Fibroblast of the aortic adventitia (primary cell): ENCODE measurements at regions not wholly inside any gene's neighbourhood (a gene's known extent, or its start where the extent isn't known, plus 50 kb on each side); places are given as distances from the start of the nearest gene placed in this dataset.

Experiments
- DNase-seq: peaks from one replicate; pipeline ENCODE4 v3.0.0-alpha.2; 2010; ENCODE audit warnings: low read depth
- H3K4me3 ChIP-seq: 2 replicates; pipeline ENCODE4 v1.5.1; 2011; ENCODE audit warnings: low read depth, mild to moderate bottlenecking, control low read depth, low read length, moderate library complexity
- CTCF ChIP-seq: IDR thresholded peaks from 2 replicates; pipeline ENCODE4 v1.5.1; 2011; ENCODE audit warnings: mild to moderate bottlenecking, low read length, control low read depth, inconsistent platforms; ENCODE audit not compliant: insufficient read depth

- no peak overlapping the region for H3K4me3 ChIP-seq
- DNase-seq, result no peak
- TF ChIP-seq CTCF, result no peak
These were observed 76.8 kb upstream of the TMEM164 start for GRCh38 chrX:109926118-109926517.

GRCh38 chrX:109926743-109927662 is 75.9 kb upstream of the TMEM164 start:
- no peak for DNase-seq

GRCh38 chrX:109927663-109928273 is 75.1 kb upstream of the TMEM164 start:
- no peak for TF ChIP-seq CTCF
- no peak for DNase-seq
- H3K4me3 ChIP-seq, result no peak overlapping the region

More at GRCh38 chrX:109926743-109927662, 75.9 kb upstream of the TMEM164 start:
- no peak for TF ChIP-seq CTCF
- no peak overlapping the region for H3K4me3 ChIP-seq

GRCh38 chrX:109928596-109929335 is 74.1 kb upstream of the TMEM164 start:
- TF ChIP-seq CTCF, result no peak
- no peak overlapping the region for H3K4me3 ChIP-seq
- no peak for DNase-seq

- no peak overlapping the region for H3K4me3 ChIP-seq
- no peak for TF ChIP-seq CTCF
- no peak for DNase-seq
These were observed 71.2 kb upstream of the TMEM164 start for GRCh38 chrX:109931677-109932076.

- DNase-seq, result peak; percentile 75
- H3K4me3 ChIP-seq, result no peak overlapping the region
- no peak for TF ChIP-seq CTCF
These were observed 68.5 kb upstream of the TMEM164 start for GRCh38 chrX:109934434-109934833.
